ENCODE measurements at regions not wholly inside any gene's neighbourhood (a gene's known extent, or its start where the extent isn't known, plus 50 kb on each side); places are given as distances from the start of the nearest gene placed in this dataset.

DNA sequence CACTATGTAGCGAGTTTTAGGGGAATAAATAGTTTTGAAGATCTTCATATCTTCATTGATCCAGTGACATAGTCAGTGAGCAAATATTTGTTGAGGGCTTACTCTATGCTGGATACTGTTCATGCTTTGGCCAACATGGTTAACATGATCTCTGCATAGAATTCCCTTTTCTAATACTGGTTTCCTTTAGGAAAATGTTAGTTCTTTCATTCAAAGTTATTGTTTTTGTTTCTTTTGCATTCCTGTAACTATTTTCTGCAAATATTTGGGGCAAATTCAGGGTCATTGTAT lies 226.5 kb downstream of the C12orf50 start:
- H3K4me3 ChIP-seq (ENCODE audit: low read depth, low read length): no peak overlapping the region
- TF ChIP-seq, protein P1, sequence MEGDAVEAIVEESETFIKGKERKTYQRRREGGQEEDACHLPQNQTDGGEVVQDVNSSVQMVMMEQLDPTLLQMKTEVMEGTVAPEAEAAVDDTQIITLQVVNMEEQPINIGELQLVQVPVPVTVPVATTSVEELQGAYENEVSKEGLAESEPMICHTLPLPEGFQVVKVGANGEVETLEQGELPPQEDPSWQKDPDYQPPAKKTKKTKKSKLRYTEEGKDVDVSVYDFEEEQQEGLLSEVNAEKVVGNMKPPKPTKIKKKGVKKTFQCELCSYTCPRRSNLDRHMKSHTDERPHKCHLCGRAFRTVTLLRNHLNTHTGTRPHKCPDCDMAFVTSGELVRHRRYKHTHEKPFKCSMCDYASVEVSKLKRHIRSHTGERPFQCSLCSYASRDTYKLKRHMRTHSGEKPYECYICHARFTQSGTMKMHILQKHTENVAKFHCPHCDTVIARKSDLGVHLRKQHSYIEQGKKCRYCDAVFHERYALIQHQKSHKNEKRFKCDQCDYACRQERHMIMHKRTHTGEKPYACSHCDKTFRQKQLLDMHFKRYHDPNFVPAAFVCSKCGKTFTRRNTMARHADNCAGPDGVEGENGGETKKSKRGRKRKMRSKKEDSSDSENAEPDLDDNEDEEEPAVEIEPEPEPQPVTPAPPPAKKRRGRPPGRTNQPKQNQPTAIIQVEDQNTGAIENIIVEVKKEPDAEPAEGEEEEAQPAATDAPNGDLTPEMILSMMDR (IDR thresholded peaks at IDR 0.05; ENCODE audit: insufficient read depth, low read depth, low read length, missing control alignments): no peak
- DNase-seq (ENCODE audit: low read depth): no peak

DNA sequence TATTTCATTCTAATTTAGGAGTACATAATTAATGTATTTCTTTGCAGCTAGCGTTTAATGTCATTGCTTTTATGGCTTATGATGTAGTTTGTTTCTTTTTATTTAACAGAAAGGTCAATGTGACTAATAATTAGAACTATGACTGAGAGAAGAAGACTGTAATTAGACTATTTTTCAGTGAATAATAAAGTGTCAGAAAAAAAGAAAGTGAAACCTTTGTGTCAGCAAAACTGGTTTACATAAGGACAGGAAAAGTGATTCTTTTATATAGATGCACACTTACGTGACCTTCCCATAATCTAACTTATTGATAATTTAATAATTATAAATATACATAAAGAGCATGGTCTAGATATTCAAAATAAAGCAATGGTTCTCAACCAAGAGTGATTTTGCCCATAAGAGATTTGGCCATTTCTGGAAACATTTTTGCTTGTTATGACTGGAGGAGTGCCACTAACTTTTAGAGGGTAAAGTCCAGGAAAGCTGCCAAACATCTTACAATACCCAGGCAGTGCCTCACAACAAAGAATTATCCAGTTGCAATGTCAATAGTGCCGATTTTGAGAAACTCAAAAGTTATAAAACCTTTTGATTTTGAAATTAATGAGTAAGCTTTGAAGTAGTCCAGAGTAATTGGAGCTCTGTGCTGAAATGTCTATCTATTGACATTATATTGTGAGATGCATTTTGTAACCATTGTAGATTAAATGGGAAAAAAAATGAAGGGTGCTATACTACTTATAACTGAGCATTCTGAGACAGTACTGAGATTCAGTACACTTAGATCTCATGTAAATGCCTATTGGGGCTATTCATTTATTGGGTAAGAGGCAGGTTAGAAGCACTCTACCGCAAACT lies 227.1 kb downstream of the C12orf50 start:
- H3K4me3 ChIP-seq (ENCODE audit: low read depth, low read length): no peak overlapping the region; the same call in 1 of the 2 replicates
- TF ChIP-seq, protein P1 (IDR thresholded peaks at IDR 0.05; ENCODE audit: insufficient read depth, low read depth, low read length, missing control alignments): no peak
- no peak for DNase-seq (ENCODE audit: low read depth)

DNA sequence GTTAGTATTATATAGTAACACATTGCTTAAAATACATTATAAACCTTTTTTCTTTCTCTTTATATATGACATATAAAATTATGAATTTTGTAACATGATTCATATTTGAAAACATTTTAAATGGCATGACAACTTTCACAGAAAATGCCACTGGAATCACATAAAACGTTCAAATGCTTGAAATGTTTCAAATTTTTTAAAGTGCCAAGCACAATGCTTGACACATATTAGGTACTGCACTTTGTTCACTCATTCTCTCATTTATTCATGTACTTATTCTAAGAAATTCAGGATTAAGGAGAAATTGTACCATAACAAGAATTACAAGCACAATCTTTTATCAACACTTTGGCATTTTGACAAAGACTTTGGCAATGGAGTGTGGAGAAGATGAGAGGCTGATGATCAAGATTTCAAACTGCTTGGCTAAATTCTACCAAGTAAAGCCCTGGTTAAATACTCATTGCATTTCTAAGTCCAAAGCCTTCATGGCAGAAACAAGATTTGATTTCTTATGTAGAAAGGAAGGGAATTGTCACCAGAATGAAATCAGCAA lies 232.2 kb downstream of the C12orf50 start:
- DNase-seq (ENCODE audit: low read depth): no peak
- TF ChIP-seq, protein P1 (IDR thresholded peaks at IDR 0.05; ENCODE audit: insufficient read depth, low read depth, low read length, missing control alignments): no peak
- H3K4me3 ChIP-seq (ENCODE audit: low read depth, low read length): no peak overlapping the region

DNA sequence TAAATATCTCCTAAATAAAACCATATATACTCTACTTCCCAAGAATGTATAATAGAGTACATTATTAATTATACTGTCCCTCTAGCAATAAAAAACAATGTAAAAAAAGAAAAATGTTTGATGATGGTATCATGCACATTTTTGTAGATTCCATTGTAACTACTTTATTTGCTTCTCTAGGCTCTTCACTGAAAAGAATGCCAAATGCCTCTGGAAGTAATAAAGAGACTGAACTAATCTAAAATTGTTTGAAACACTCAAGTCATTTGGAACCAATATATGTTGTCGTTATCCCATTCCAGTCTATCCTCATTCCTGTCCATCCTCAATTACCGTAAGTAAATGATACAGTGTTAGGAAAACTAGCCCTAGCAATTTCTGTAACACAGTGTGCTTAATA lies 233.6 kb downstream of the C12orf50 start:
- TF ChIP-seq, protein P1 (IDR thresholded peaks at IDR 0.05; ENCODE audit: insufficient read depth, low read depth, low read length, missing control alignments): no peak
- no peak overlapping the region for H3K4me3 ChIP-seq (ENCODE audit: low read depth, low read length)
- no peak for DNase-seq (ENCODE audit: low read depth)

DNA sequence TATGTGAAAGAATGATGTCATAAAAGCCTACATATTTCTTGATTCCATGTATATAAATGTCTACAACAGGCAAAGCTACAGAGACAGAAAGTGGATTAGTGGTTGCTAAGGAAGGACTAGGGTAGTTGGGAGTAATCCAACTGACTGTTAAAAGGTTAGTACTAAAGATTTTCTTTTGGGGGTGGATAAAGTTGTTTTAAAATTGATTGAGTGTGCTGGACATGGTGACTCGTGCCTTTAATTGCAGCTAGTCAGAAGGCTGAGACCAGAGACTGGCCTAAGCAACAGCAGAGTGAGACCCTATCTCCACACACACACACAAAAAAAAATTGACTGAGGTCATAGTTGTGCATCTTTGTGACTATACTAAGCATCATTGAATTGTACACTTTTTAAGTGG lies 234.3 kb downstream of the C12orf50 start:
- TF ChIP-seq, protein P1 (IDR thresholded peaks at IDR 0.05; ENCODE audit: insufficient read depth, low read depth, low read length, missing control alignments): no peak
- DNase-seq (ENCODE audit: low read depth): no peak
- H3K4me3 ChIP-seq (ENCODE audit: low read depth, low read length): no peak overlapping the region

DNA sequence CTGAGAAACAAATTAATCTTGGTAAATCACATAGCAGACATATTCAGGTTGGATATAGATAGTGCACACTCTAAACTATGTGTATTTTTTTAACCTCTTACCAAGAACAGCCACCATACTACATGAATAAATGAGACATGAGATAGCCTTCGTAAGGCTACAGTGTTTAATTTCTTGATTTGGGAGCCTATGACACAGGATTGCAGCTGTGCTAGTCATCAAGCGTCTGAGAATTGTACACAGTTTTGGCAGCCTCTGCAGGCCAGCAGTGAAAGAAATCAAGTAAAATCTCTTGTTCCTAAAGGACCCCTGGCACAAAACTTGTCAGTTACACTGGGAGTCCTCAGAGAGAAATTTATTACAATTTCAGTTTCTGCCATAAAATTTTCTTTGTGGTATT lies 236.1 kb downstream of the C12orf50 start:
- TF ChIP-seq, protein P1 (IDR thresholded peaks at IDR 0.05; ENCODE audit: insufficient read depth, low read depth, low read length, missing control alignments): no peak
- no peak overlapping the region for H3K4me3 ChIP-seq (ENCODE audit: low read depth, low read length)
- DNase-seq (ENCODE audit: low read depth): no peak

Data from GM12865 (cell line).